IPS-20b (cell line): ENCODE measurements at regions not wholly inside any gene's neighbourhood (a gene's known extent, or its start where the extent isn't known, plus 50 kb on each side); places are given as distances from the start of the nearest gene placed in this dataset.

Experiments
- H3K27ac ChIP-seq: one replicate; pipeline ENCODE4 v1.5.1; 2013; ENCODE audit warnings: low read length
- H3K27me3 ChIP-seq: 2 replicates; pipeline ENCODE4 v1.6.1; 2013; ENCODE audit warnings: mild to moderate bottlenecking, low read length, inconsistent platforms; ENCODE audit not compliant: insufficient read depth
- H3K36me3 ChIP-seq: 2 replicates; pipeline ENCODE4 v1.6.1; 2013; ENCODE audit warnings: low read depth, mild to moderate bottlenecking, inconsistent platforms, low read length, moderate library complexity; ENCODE audit not compliant: insufficient read depth
- H3K4me1 ChIP-seq: 2 replicates; pipeline ENCODE4 v1.6.1; 2013; ENCODE audit warnings: mild to moderate bottlenecking, control low read depth, inconsistent platforms, low read length, moderate library complexity; ENCODE audit not compliant: insufficient read depth
- H3K4me3 ChIP-seq: 2 replicates; pipeline ENCODE4 v1.5.1; 2013; ENCODE audit warnings: mild to moderate bottlenecking, low read length, inconsistent platforms
- H3K9ac ChIP-seq: 2 replicates; pipeline ENCODE4 v1.6.1; 2013; ENCODE audit warnings: low read depth, mild to moderate bottlenecking, inconsistent platforms, low read length, moderate library complexity
- H3K9me3 ChIP-seq: 2 replicates; pipeline ENCODE4 v1.6.1; 2013; ENCODE audit warnings: mild to moderate bottlenecking, low read depth, low read length, inconsistent platforms; ENCODE audit not compliant: insufficient read depth

GRCh38 chr5:124154714-124155113, 591.7 kb downstream of the ZNF608 start:
- H3K4me3 ChIP-seq, result no peak overlapping the region
- H3K36me3 ChIP-seq, result no peaks in the 10 kb centered on the region
- H3K4me1 ChIP-seq, result no peaks in the 10 kb centered on the region
- no peak overlapping the region for H3K9ac ChIP-seq
- no peaks in the 10 kb centered on the region for H3K27me3 ChIP-seq
- H3K9me3 ChIP-seq, result peaks cover 33% of the 10 kb centered on the region
- no peak overlapping the region for H3K27ac ChIP-seq

GRCh38 chr5:124153588-124153987, 592.9 kb downstream of the ZNF608 start:
- H3K27ac ChIP-seq, result no peak overlapping the region
- H3K27me3 ChIP-seq, result no peaks in the 10 kb centered on the region
- H3K4me1 ChIP-seq, result no peaks in the 10 kb centered on the region
- H3K9ac ChIP-seq, result no peak overlapping the region
- H3K36me3 ChIP-seq, result no peaks in the 10 kb centered on the region
- no peak overlapping the region for H3K4me3 ChIP-seq
- peaks cover 33% of the 10 kb centered on the region for H3K9me3 ChIP-seq

DNA sequence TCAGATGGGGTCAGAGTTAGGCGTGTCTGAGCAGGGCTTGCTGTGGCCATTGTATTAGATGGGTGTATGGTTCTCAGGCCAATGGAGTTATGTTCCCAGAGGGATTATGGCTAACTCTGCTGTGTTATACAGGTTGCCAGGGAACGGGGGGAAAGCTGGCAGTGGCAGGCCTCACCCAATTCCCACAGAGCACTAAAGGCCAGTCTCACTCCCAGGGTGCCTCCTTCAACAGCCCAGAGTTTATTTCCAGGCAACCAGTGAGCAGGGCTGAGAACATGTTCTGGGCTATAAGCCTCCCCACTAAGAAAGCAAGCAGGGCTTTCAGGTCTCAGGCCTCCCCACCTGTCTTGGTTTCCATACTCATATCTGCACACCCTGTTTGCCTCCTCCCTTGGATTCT, 597.9 kb downstream of the ZNF608 start:
- Histone ChIP-seq H3K27me3 (no peaks in the 10 kb centered on the region), H3K4me1 (no peaks in the 10 kb centered on the region), H3K36me3 (no peaks in the 10 kb centered on the region), H3K27ac (no peak overlapping the region), H3K4me3 (no peak overlapping the region), H3K9me3 (peaks cover 7% of the 10 kb centered on the region; the same call in 1 of the 2 replicates), H3K9ac (no peak overlapping the region)

DNA sequence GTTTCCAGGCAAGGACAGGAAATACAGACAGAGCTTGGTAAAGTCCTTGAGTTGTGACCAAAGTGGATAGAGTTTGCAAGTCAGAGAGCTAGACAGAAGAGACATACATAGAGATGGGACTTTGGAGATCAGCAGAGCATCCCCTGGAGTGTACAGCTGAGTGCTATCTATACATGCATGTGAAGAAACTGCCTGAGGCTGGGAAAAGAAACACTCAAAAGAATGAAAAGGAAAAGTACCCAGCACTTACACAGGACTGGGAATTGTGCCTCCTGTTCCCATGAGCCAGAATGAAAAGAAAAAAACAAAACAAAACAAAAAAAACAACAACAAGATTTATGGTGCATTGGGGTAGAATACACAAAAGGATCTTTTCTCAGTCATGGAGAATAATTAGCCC, 606.4 kb downstream of the ZNF608 start:
- no peaks in the 10 kb centered on the region for H3K36me3 ChIP-seq
- H3K9me3 ChIP-seq, result peaks cover 10% of the 10 kb centered on the region; the same call in 1 of the 2 replicates
- H3K4me3 ChIP-seq, result no peak overlapping the region
- H3K27ac ChIP-seq, result no peak overlapping the region
- H3K9ac ChIP-seq, result no peak overlapping the region
- H3K27me3 ChIP-seq, result no peaks in the 10 kb centered on the region
- H3K4me1 ChIP-seq, result no peaks in the 10 kb centered on the region

DNA sequence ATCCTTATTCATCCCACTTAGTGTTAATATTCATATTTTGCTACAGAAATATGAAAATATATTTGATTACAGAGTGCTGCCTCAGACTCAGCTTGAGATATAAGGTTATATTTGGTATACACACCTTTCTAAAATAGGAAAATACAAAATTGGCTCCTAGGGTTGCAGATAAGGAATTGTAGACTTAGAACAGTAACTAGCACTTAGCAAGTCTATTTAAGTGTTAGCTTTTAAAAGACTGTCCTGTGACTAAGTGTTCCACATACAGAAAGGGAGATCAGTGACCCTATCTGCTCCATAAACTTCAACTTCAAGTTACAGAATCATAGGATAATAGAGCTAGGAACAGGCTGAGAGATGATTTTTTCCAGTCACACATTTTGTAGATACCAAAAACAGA, 607.0 kb downstream of the ZNF608 start:
- no peaks in the 10 kb centered on the region for H3K4me1 ChIP-seq

GRCh38 chr5:124136609-124137008, 609.8 kb downstream of the ZNF608 start:
- Histone ChIP-seq H3K4me3 (no peak overlapping the region), H3K9ac (no peak overlapping the region), H3K36me3 (no peaks in the 10 kb centered on the region), H3K9me3 (peaks cover 5% of the 10 kb centered on the region; the same call in 1 of the 2 replicates), H3K4me1 (no peaks in the 10 kb centered on the region), H3K27ac (no peak overlapping the region), H3K27me3 (no peaks in the 10 kb centered on the region)

More for the DNA sequence above, 607.0 kb downstream of the ZNF608 start:
- H3K4me3 ChIP-seq, result no peak overlapping the region
- no peak overlapping the region for H3K27ac ChIP-seq
- no peaks in the 10 kb centered on the region for H3K36me3 ChIP-seq
- H3K9me3 ChIP-seq, result peaks cover 10% of the 10 kb centered on the region; the same call in 1 of the 2 replicates
- no peak overlapping the region for H3K9ac ChIP-seq
- H3K27me3 ChIP-seq, result no peaks in the 10 kb centered on the region

DNA sequence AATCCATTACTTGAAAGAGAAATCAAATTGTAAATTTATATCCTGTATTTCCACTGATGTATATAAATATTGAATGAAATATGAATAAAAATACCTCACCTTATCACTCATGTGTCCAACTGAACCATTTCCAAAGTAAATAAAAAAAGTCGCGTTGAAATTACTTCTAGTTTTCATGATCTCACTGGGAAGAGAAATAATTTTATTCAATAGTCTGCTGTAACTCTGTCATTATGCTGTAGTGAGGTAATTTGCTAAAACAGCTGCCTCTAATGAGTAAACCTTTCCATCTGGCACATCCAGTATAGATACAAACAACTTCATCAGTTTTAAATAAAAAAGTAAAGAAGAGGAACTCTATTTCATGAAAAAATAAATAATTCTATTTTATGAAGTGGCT, 611.5 kb downstream of the ZNF608 start:
- Histone ChIP-seq H3K27me3 (no peaks in the 10 kb centered on the region), H3K9me3 (peaks cover 5% of the 10 kb centered on the region; the same call in 1 of the 2 replicates), H3K27ac (no peak overlapping the region), H3K4me1 (no peaks in the 10 kb centered on the region), H3K36me3 (no peaks in the 10 kb centered on the region), H3K9ac (no peak overlapping the region), H3K4me3 (no peak overlapping the region)

DNA sequence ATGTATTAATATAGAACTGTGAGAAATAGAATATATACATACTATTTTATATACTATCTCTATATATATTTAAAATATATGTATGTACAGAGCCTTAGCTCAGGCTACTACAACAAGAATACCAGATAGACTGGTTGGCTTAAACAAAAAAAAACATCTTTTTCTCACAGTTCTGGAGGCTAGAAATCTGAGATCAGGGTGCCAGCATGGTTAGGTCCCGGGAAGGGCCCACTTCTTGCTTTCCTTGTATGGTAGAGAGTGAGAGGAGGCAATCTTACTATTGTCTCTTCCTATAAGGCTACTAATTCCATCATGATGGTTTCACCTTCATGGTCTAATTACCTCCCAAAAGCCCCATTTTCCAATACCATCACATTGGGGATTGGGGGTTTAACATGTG, 613.0 kb downstream of the ZNF608 start:
- no peaks in the 10 kb centered on the region for H3K36me3 ChIP-seq
- H3K4me3 ChIP-seq, result no peak overlapping the region
- H3K27me3 ChIP-seq, result no peaks in the 10 kb centered on the region
- H3K27ac ChIP-seq, result no peak overlapping the region
- no peak overlapping the region for H3K9ac ChIP-seq
- H3K9me3 ChIP-seq, result peaks cover 5% of the 10 kb centered on the region; the same call in 1 of the 2 replicates
- H3K4me1 ChIP-seq, result no peaks in the 10 kb centered on the region

DNA sequence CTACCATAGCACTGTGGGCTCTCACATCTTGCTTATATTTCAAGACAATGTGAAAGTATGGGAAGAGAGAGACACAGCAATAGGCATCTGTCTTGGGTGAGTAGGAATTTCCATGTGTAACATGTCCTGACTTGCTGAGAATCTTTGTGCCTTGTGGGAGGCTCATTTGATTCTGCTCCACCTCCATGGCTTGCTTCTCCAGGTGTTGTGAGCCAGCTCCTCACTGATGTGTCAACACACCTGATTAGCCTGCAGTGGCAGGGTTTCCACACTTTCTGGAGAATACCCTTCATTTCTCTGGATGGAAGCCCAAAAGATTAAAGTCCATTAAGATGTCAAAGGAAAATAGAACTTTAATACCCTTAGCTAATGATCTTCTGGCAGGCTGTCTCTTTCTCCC, 613.6 kb downstream of the ZNF608 start:
- Histone ChIP-seq H3K4me1 (no peaks in the 10 kb centered on the region), H3K36me3 (no peaks in the 10 kb centered on the region), H3K27me3 (no peaks in the 10 kb centered on the region), H3K9ac (no peak overlapping the region), H3K9me3 (peaks cover 5% of the 10 kb centered on the region; the same call in 1 of the 2 replicates), H3K27ac (no peak overlapping the region), H3K4me3 (no peak overlapping the region)

GRCh38 chr5:124131466-124131865, 615.0 kb downstream of the ZNF608 start:
- no peak overlapping the region for H3K27ac ChIP-seq
- no peaks in the 10 kb centered on the region for H3K27me3 ChIP-seq
- no peak overlapping the region for H3K4me3 ChIP-seq
- H3K36me3 ChIP-seq, result no peaks in the 10 kb centered on the region
- no peak overlapping the region for H3K9ac ChIP-seq
- peaks cover 5% of the 10 kb centered on the region; the same call in 1 of the 2 replicates for H3K9me3 ChIP-seq
- no peaks in the 10 kb centered on the region for H3K4me1 ChIP-seq

DNA sequence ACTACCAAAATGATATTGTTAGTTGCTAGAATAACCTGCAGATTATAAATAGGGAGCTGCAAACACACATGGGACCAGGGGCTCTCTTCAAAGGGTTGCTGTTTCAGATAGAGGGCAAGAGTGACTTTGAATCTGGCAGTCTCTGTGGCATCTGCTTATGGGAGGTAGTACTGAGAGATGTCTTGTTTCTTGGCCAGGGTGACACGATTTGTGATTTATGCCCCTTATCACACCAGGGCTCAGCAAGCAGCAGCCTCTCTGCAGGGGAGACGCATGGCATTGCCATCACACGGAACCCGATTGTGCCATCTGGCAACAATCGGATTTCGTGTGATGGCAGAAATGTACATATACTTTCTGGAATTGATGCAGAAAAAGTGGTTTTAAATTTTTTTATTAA, 615.6 kb downstream of the ZNF608 start:
- Histone ChIP-seq H3K9me3 (peaks cover 2% of the 10 kb centered on the region; the same call in 1 of the 2 replicates), H3K4me3 (no peak overlapping the region), H3K36me3 (no peaks in the 10 kb centered on the region), H3K27ac (no peak overlapping the region), H3K4me1 (no peaks in the 10 kb centered on the region), H3K27me3 (no peaks in the 10 kb centered on the region), H3K9ac (no peak overlapping the region)

DNA sequence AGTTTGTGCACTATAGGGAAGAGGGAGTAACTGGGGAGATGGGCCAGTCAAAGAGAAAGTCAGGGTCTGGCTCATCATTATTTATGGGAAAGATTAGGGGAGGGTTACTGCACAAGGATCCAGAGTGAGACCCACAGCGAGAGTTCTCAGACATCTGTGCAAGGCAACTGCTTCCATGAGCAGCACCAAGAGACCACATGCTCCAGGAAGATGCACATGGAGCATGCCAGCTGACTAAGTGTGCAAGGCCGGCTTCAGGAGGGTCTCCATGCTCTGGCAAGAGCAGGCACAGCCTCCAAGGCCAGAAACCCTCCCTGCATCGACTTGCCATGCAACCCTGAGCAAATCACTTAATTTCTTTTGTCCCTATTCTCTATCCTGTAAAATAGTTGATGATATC, 616.9 kb downstream of the CSNK1G3 start:
- H3K36me3 ChIP-seq, result no peaks in the 10 kb centered on the region
- H3K9me3 ChIP-seq, result no peaks in the 10 kb centered on the region
- no peaks in the 10 kb centered on the region for H3K27me3 ChIP-seq
- H3K9ac ChIP-seq, result no peak overlapping the region
- H3K4me3 ChIP-seq, result no peak overlapping the region
- H3K4me1 ChIP-seq, result no peaks in the 10 kb centered on the region
- H3K27ac ChIP-seq, result no peak overlapping the region
